ENCODE measurements at regions not wholly inside any gene's neighbourhood (a gene's known extent, or its start where the extent isn't known, plus 50 kb on each side); places are given as distances from the start of the nearest gene placed in this dataset.
"Not testable (repeated sequence)": the region's sequence is repeated elsewhere in the genome, so short reads cannot be mapped to it uniquely, and the experiment has no call there.

DNA sequence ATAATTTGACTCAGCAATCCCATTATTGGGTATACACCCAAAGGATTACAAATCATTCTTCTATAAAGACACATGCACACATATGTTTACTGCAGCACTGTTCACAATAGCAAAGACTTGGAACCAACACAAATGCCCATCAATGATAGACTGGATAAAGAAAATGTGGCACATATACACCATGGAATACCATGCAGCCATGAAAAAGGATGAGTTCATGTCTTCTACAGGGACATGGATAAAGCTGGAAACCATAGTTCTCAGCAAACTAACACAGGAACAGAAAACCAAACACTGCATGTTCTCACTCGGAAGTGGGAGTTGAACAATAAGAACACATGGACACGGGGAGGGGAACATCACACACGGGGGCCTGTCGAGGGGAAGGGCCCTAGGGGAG, 66.3 kb upstream of the SLC35F3 start:
- TF ChIP-seq TEAD4 (IDR thresholded peaks at IDR 0.05; ENCODE audit: borderline replicate concordance, insufficient read depth) = not testable (repeated sequence)
- TF ChIP-seq, protein P1, sequence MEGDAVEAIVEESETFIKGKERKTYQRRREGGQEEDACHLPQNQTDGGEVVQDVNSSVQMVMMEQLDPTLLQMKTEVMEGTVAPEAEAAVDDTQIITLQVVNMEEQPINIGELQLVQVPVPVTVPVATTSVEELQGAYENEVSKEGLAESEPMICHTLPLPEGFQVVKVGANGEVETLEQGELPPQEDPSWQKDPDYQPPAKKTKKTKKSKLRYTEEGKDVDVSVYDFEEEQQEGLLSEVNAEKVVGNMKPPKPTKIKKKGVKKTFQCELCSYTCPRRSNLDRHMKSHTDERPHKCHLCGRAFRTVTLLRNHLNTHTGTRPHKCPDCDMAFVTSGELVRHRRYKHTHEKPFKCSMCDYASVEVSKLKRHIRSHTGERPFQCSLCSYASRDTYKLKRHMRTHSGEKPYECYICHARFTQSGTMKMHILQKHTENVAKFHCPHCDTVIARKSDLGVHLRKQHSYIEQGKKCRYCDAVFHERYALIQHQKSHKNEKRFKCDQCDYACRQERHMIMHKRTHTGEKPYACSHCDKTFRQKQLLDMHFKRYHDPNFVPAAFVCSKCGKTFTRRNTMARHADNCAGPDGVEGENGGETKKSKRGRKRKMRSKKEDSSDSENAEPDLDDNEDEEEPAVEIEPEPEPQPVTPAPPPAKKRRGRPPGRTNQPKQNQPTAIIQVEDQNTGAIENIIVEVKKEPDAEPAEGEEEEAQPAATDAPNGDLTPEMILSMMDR (IDR thresholded peaks at IDR 0.05) = not testable (repeated sequence)

Data from SK-N-SH (cell line).